ENCODE measurements at regions not wholly inside any gene's neighbourhood (a gene's known extent, or its start where the extent isn't known, plus 50 kb on each side); places are given as distances from the start of the nearest gene placed in this dataset.

- no peak for DNase-seq (ENCODE audit: low read depth, low spot score)
- in situ Hi-C loops (cut with HindIII; ENCODE audit: low sequenced_read_pairs): no loop called here
- TF ChIP-seq, protein P1, sequence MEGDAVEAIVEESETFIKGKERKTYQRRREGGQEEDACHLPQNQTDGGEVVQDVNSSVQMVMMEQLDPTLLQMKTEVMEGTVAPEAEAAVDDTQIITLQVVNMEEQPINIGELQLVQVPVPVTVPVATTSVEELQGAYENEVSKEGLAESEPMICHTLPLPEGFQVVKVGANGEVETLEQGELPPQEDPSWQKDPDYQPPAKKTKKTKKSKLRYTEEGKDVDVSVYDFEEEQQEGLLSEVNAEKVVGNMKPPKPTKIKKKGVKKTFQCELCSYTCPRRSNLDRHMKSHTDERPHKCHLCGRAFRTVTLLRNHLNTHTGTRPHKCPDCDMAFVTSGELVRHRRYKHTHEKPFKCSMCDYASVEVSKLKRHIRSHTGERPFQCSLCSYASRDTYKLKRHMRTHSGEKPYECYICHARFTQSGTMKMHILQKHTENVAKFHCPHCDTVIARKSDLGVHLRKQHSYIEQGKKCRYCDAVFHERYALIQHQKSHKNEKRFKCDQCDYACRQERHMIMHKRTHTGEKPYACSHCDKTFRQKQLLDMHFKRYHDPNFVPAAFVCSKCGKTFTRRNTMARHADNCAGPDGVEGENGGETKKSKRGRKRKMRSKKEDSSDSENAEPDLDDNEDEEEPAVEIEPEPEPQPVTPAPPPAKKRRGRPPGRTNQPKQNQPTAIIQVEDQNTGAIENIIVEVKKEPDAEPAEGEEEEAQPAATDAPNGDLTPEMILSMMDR (IDR thresholded peaks at IDR 0.05; ENCODE audit: low read depth, low read length): no peak
- no peak overlapping the region for H3K4me3 ChIP-seq (ENCODE audit: low read depth, low read length)
Measured at GRCh38 chr5:155104441-155104840, 90.9 kb downstream of the KIF4B start.

DNA sequence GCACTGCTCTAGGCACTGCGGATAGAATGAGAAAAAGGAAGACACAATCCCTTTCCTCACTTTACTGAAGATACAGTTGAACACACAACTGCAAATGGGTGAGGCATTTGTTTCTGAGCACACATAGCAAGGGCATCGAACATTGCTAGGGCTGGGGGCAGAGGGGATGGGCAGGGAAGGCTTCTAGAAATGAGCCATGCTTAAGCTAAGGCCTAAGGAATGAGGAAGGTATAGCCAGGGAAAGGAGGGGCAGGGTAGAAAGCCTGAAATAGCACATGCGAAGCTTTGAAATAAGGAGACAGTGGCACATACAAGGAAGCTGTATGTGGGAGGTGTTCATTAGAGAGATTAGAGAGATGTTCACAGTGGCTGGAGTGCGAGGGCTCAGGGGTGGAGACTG is 92.7 kb downstream of the KIF4B start:
- no peak overlapping the region for H3K4me3 ChIP-seq (ENCODE audit: low read depth, low read length)
- DNase-seq (ENCODE audit: low read depth, low spot score): no peak
- in situ Hi-C loops (cut with HindIII; ENCODE audit: low sequenced_read_pairs): no loop called here
- TF ChIP-seq, protein P1 (IDR thresholded peaks at IDR 0.05; ENCODE audit: low read depth, low read length): no peak

- no peak for DNase-seq (ENCODE audit: low read depth, low spot score)
- no peak overlapping the region for H3K4me3 ChIP-seq (ENCODE audit: low read depth, low read length)
- TF ChIP-seq, protein P1 (IDR thresholded peaks at IDR 0.05; ENCODE audit: low read depth, low read length): no peak
- in situ Hi-C loops (cut with HindIII; ENCODE audit: low sequenced_read_pairs): no loop called here
Measured at GRCh38 chr5:155113888-155114287, 100.3 kb downstream of the KIF4B start.

- in situ Hi-C loops (cut with HindIII; ENCODE audit: low sequenced_read_pairs): no loop called here
- no peak for DNase-seq (ENCODE audit: low read depth, low spot score)
- H3K4me3 ChIP-seq (ENCODE audit: low read depth, low read length): no peak overlapping the region
- TF ChIP-seq, protein P1 (IDR thresholded peaks at IDR 0.05; ENCODE audit: low read depth, low read length): no peak
Measured at GRCh38 chr5:155114655-155115054, 101.1 kb downstream of the KIF4B start.

DNA sequence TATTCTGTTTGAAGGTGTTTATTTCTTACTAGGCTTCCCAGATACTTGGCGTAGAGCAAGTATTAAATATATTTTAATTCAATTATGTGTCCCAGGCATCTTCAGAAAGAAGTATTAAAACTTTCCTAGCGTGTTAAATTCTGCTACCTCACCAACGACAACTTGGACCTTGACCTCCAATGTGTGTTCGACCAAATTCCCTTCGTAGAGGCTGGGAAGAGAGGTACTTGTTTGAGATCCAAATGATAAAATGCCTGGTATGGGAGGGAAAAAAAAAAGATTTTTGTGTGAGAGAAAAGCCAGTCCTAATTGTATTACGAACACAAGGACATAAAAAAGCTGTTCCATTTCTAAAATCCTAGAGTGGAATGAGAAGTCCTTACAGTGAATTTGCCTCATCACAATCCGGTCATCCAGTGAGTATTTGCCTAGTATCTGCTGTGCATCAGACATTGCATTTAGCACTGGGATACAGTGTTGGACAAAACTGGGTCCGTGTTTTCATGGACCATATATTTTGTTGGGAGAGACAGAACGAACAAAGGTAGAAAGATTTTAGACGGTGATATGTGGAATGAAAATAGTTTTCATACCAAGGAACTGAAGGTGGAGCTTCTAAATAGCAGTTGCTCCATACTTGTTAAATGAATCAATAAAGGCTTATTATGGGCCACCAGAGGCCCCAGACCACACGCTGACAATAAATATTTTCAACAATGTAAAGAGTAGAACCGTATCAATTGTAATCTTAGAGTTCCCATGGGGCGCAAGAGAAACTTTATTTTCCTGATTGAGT is 103.1 kb downstream of the KIF4B start:
- TF ChIP-seq, protein P1 (IDR thresholded peaks at IDR 0.05; ENCODE audit: low read depth, low read length): no peak
- in situ Hi-C loops (cut with HindIII; ENCODE audit: low sequenced_read_pairs): no loop called here
- no peak for DNase-seq (ENCODE audit: low read depth, low spot score)
- no peak overlapping the region for H3K4me3 ChIP-seq (ENCODE audit: low read depth, low read length)

DNA sequence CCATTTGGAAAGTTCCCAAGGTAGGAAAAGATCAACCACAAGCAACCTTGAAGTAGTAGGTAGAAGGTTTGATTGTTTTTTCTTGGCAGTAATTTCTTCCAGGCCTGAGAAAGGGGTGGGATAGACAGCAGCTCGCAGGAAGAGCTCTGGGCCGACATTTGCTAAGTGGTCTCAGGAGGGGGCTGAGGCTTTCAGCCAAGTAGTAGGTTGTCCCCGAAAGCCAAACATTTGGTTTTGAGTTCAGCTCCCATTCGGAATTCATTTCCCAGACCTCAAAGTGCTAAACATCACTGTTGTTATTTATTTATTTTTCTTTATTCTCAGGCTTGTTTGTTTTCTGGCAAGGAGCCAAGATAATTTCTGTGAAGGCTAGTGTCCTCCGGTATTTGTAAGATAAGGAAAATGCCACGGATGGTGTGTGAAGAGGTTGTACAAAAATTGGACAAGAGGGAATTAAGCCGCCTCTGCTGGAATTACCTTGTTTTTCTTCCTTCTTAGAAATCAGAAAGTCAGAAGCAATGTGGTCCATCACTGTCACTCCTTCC is 112.1 kb downstream of the KIF4B start:
- in situ Hi-C loops (cut with HindIII; ENCODE audit: low sequenced_read_pairs): no loop called here
- H3K4me3 ChIP-seq (ENCODE audit: low read depth, low read length): no peak overlapping the region
- no peak for DNase-seq (ENCODE audit: low read depth, low spot score)
- TF ChIP-seq, protein P1 (IDR thresholded peaks at IDR 0.05; ENCODE audit: low read depth, low read length): no peak
